Testis (tissue), 2 donors: ENCODE measurements at regions not wholly inside any gene's neighbourhood (a gene's known extent, or its start where the extent isn't known, plus 50 kb on each side); places are given as distances from the start of the nearest gene placed in this dataset.

ENCODE experiments used
- POLR2A ChIP-seq: fragments of 450-650 bp; IDR thresholded peaks from one replicate; pipeline ENCODE4 v1.6.1; 2017; ENCODE audit warnings: antibody characterized with exemption, mild to moderate bottlenecking, moderate library complexity
- TF ChIP-seq, protein P1 (sequence below), 3 experiments: fragments of 450-650 bp in 2 of 3; fragments of 200-600 bp in 1 of 3; sonication (generic) in 1 of 3; IDR thresholded peaks; one replicate each; pipeline ENCODE4 v1.5.1; 2016 to 2019; ENCODE audit warnings: antibody characterized with exemption in 3 of 3, mild to moderate bottlenecking in 2 of 3, moderate library complexity in 1 of 3

DNA sequence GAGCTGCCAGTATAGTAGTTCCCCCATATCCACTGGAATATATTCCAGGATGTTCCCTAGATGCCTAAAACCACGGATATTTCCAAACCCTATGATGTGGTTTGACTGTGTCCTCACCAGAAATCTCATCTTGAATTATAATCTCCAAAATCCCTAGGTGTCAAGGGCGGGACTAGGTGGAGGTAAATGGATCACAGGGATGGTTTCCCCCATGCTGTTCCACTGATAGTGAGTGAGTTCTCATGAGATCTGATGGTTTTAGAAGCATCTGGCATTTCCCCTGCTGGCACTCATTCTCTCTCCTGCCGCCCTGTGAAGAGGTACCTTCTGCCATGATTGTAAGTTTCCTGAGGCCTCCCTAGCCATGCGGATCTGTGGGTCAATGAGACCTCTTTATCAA is 168.6 kb downstream of the MAF start:
- TF ChIP-seq POLR2A = no peak
- TF ChIP-seq, protein P1, sequence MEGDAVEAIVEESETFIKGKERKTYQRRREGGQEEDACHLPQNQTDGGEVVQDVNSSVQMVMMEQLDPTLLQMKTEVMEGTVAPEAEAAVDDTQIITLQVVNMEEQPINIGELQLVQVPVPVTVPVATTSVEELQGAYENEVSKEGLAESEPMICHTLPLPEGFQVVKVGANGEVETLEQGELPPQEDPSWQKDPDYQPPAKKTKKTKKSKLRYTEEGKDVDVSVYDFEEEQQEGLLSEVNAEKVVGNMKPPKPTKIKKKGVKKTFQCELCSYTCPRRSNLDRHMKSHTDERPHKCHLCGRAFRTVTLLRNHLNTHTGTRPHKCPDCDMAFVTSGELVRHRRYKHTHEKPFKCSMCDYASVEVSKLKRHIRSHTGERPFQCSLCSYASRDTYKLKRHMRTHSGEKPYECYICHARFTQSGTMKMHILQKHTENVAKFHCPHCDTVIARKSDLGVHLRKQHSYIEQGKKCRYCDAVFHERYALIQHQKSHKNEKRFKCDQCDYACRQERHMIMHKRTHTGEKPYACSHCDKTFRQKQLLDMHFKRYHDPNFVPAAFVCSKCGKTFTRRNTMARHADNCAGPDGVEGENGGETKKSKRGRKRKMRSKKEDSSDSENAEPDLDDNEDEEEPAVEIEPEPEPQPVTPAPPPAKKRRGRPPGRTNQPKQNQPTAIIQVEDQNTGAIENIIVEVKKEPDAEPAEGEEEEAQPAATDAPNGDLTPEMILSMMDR (IDR thresholded peaks at IDR 0.05) = no peak
